Breast epithelium (tissue), 3 donors: ENCODE measurements at regions not wholly inside any gene's neighbourhood (a gene's known extent, or its start where the extent isn't known, plus 50 kb on each side); places are given as distances from the start of the nearest gene placed in this dataset.

Experiments
- POLR2A ChIP-seq: fragments of 450-650 bp; IDR thresholded peaks from one replicate; pipeline ENCODE4 v1.6.1; 2016; ENCODE audit warnings: antibody characterized with exemption, mild to moderate bottlenecking, moderate library complexity
- TF ChIP-seq, protein P1 (sequence below), 3 donors: fragments of 450-650 bp; IDR thresholded peaks; one replicate each; pipeline ENCODE4 v1.5.1; 2016 to 2017; ENCODE audit warnings: antibody characterized with exemption in 3 of 3, mild to moderate bottlenecking in 3 of 3, moderate library complexity in 3 of 3

DNA sequence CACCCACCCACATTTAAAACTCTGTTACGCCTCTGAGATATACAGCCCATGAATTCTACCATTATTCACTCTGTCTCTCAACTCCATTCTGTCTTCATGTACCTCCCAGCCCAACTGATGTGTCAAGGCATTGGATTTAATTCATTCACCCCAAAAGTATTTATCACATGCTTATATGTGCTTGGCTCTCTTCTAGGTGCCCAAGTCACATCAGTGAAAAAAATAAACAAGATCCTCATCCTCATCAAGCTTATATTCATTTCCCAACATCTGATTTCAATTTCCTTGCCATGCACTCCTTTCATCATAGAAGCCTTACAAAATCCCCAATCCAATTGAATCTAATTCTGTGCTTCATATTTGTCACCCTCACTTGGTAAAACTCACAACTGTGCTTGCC is 967.6 kb downstream of the LTN1 start:
- no peak for TF ChIP-seq POLR2A
- TF ChIP-seq, protein P1, sequence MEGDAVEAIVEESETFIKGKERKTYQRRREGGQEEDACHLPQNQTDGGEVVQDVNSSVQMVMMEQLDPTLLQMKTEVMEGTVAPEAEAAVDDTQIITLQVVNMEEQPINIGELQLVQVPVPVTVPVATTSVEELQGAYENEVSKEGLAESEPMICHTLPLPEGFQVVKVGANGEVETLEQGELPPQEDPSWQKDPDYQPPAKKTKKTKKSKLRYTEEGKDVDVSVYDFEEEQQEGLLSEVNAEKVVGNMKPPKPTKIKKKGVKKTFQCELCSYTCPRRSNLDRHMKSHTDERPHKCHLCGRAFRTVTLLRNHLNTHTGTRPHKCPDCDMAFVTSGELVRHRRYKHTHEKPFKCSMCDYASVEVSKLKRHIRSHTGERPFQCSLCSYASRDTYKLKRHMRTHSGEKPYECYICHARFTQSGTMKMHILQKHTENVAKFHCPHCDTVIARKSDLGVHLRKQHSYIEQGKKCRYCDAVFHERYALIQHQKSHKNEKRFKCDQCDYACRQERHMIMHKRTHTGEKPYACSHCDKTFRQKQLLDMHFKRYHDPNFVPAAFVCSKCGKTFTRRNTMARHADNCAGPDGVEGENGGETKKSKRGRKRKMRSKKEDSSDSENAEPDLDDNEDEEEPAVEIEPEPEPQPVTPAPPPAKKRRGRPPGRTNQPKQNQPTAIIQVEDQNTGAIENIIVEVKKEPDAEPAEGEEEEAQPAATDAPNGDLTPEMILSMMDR (IDR thresholded peaks at IDR 0.05): no peak
